Chondrocyte (in vitro differentiated cells): ENCODE measurements at regions not wholly inside any gene's neighbourhood (a gene's known extent, or its start where the extent isn't known, plus 50 kb on each side); places are given as distances from the start of the nearest gene placed in this dataset.

Experiments
- DNase-seq: peaks from one replicate; pipeline ENCODE4 v3.0.0; 2021; ENCODE audit warnings: mixed read lengths, low spot score
- H3K27ac Mint-ChIP-seq: one replicate; pipeline ENCODE4 v1.8.0; 2021; ENCODE audit warnings: mild to moderate bottlenecking, moderate library complexity, mixed read lengths; ENCODE audit not compliant: unreplicated experiment
- H3K27me3 Mint-ChIP-seq: 2 replicates; pipeline ENCODE4 v1.8.0; 2021; ENCODE audit warnings: low read depth, mixed read lengths
- H3K36me3 Mint-ChIP-seq: 2 replicates; pipeline ENCODE4 v1.8.0; 2021; ENCODE audit warnings: low read depth, mixed read lengths
- H3K4me1 Mint-ChIP-seq: 2 replicates; pipeline ENCODE4 v1.8.0; 2021; ENCODE audit warnings: low read depth, mild to moderate bottlenecking, mixed read lengths
- H3K4me3 Mint-ChIP-seq: one replicate; pipeline ENCODE4 v1.8.0; 2021; ENCODE audit warnings: mild to moderate bottlenecking, moderate library complexity, mixed read lengths; ENCODE audit not compliant: unreplicated experiment
- H3K9me3 Mint-ChIP-seq: 2 replicates; pipeline ENCODE4 v1.8.0; 2021; ENCODE audit warnings: low read depth, mixed read lengths
- TF ChIP-seq, protein P1 (sequence below): fragments of 200-600 bp; sonication (generic); IDR thresholded peaks from 2 replicates; pipeline ENCODE4 v1.5.0; 2021; ENCODE audit warnings: antibody characterized with exemption, mild to moderate bottlenecking, moderate library complexity

DNA sequence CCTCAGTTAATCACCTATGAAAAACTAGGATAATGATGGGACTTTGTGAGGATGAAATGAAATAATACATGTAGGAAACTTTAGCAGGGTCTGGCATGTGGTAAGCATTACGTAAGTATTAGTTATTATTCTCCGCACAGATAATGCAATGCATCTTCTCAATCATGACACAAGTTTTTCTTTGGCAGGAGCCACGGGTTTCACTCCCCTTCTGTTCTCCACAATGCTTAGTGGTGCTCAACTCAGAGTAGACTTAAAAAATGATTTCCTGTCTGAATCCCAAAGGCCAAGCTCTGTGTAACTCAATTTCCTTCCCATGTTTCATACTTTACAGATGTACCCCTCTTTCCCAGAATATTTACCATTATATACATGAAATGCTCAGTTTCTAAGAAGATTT, 82.9 kb downstream of the CCDC34 start:
- no peaks in the 10 kb centered on the region for H3K9me3 Mint-ChIP-seq
- TF ChIP-seq, protein P1, sequence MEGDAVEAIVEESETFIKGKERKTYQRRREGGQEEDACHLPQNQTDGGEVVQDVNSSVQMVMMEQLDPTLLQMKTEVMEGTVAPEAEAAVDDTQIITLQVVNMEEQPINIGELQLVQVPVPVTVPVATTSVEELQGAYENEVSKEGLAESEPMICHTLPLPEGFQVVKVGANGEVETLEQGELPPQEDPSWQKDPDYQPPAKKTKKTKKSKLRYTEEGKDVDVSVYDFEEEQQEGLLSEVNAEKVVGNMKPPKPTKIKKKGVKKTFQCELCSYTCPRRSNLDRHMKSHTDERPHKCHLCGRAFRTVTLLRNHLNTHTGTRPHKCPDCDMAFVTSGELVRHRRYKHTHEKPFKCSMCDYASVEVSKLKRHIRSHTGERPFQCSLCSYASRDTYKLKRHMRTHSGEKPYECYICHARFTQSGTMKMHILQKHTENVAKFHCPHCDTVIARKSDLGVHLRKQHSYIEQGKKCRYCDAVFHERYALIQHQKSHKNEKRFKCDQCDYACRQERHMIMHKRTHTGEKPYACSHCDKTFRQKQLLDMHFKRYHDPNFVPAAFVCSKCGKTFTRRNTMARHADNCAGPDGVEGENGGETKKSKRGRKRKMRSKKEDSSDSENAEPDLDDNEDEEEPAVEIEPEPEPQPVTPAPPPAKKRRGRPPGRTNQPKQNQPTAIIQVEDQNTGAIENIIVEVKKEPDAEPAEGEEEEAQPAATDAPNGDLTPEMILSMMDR, result no peak

DNA sequence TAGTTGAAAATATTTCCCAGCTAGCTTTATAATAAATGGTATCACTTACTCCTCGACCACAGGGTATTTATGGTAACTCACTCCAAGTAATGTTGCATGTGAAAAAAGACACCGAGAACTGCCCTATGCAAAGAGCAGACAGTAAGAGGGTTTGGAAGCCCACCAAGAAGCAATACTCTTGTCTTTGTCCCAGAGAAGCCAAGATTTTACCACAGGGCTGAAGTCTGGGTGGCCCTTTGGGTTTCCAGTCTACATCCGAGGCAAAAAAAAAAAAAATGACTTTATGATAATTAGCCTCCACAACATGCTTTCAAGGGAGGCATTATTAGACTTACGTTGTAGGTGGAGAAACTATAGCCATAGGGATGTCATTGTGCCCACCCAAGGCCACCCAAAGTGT, 83.6 kb downstream of the CCDC34 start:
- no peak for DNase-seq
- H3K4me1 Mint-ChIP-seq, result peaks cover 32% of the 10 kb centered on the region
- TF ChIP-seq, protein P1, result no peak

More for the DNA sequence above, 82.9 kb downstream of the CCDC34 start:
- DNase-seq, result no peak
- no peaks in the 10 kb centered on the region for H3K27me3 Mint-ChIP-seq
- no peaks in the 10 kb centered on the region for H3K36me3 Mint-ChIP-seq
- no peak overlapping the region for H3K27ac Mint-ChIP-seq
- no peak overlapping the region for H3K4me3 Mint-ChIP-seq
- peaks cover 32% of the 10 kb centered on the region for H3K4me1 Mint-ChIP-seq

DNA sequence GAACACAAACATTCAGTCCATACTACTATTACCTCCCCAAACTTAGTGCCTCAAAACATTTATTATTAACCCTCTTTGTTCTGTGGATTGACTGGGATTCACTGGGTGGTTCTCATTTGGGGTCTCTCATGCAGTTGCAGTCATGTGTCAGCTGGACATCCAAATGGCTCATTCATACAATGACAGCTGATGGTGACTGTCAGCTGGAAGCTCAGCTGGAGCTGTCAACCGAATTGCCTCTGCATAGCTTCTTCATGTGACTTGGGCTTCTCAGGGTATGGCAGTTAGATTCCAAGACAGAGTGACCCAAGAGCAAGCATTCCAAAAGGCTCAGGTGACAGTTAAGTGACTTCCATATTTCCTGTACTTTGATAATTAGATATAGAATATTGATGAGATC, 85.2 kb downstream of the CCDC34 start:
- no peak overlapping the region for H3K4me3 Mint-ChIP-seq
- H3K4me1 Mint-ChIP-seq, result peaks cover 23% of the 10 kb centered on the region
- TF ChIP-seq, protein P1, result no peak
- H3K9me3 Mint-ChIP-seq, result no peaks in the 10 kb centered on the region
- H3K27me3 Mint-ChIP-seq, result no peaks in the 10 kb centered on the region
- DNase-seq, result no peak
- peaks cover 2% of the 10 kb centered on the region for H3K36me3 Mint-ChIP-seq
- no peak overlapping the region for H3K27ac Mint-ChIP-seq

More for the DNA sequence above, 83.6 kb downstream of the CCDC34 start:
- no peaks in the 10 kb centered on the region for H3K27me3 Mint-ChIP-seq
- no peak overlapping the region for H3K4me3 Mint-ChIP-seq
- no peak overlapping the region for H3K27ac Mint-ChIP-seq
- H3K36me3 Mint-ChIP-seq, result no peaks in the 10 kb centered on the region
- H3K9me3 Mint-ChIP-seq, result no peaks in the 10 kb centered on the region

DNA sequence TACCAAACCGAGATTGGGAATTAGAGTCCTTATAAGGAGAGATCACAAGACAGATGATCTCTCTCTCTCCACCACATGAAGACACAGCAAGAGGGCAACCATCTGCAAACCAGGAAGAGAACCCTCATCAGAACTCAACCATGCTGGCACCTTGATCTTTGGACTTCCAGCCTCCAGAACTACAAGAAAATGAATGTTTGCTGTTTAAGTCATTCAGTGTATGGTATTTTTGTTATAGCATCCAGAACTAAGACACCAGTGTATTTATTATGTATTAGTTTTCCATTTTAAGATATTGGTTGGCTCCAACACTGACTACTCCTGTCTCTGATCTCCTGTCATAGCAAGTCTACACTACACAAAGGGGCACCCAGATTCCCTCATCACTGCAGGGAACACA, 86.9 kb downstream of the CCDC34 start:
- TF ChIP-seq, protein P1, result no peak
- Mint-ChIP-seq H3K9me3 (peaks cover 14% of the 10 kb centered on the region), H3K27ac (no peak overlapping the region), H3K27me3 (peaks cover 1% of the 10 kb centered on the region), H3K36me3 (peaks cover 12% of the 10 kb centered on the region), H3K4me1 (peaks cover 6% of the 10 kb centered on the region), H3K4me3 (no peak overlapping the region)
- DNase-seq, result no peak

DNA sequence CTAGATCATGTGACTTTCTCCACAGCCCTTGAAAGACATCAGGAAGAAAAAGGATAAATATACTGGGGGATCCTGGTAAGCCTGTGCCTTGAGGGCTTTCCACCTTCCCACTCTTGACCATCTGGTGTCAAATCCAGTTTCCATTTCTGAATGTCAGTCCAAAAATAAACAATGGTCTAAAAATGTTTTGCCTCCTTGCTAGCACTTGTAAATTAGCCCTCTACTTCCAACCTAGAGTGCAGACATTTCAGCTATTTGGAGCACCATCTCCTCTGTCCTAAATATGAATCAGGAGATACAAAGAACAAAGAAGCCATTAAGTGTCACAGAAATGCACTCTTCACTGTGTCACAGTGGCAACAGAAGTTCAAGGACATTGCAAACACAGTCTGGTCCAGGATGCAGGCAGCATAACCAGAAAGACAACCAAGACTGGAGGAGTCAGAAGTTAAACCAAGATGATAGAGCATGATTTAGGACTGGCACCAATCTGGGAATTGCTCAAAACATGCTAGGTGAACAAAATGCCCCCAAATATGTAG, 88.1 kb downstream of the CCDC34 start:
- H3K27ac Mint-ChIP-seq, result no peak overlapping the region
- no peak overlapping the region for H3K4me3 Mint-ChIP-seq
- peaks cover 21% of the 10 kb centered on the region for H3K9me3 Mint-ChIP-seq
- no peaks in the 10 kb centered on the region for H3K4me1 Mint-ChIP-seq
- no peak for DNase-seq
- peaks cover 19% of the 10 kb centered on the region for H3K36me3 Mint-ChIP-seq
- H3K27me3 Mint-ChIP-seq, result peaks cover 2% of the 10 kb centered on the region
- TF ChIP-seq, protein P1, result no peak
